ENCODE measurements at regions not wholly inside any gene's neighbourhood (a gene's known extent, or its start where the extent isn't known, plus 50 kb on each side); places are given as distances from the start of the nearest gene placed in this dataset.

DNA sequence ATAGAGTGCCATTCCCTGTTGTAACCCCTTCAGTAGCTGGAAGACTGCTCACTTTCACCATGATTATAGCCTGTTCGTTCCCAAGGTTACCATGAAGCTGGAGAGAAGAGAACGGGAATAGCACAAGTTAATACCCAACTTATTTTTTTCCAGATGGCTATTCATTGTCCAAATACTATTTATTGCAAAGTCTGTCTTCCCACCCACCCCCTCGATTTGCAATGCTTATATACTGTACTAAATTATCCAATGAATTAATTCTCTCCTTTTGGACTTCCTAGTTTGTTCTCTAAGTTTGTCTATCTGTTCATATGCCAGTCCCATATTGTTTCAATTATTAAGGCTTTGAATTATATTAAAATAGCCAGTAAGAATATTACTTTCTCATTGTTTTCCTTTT is 231.0 kb downstream of the RAB11FIP4 start:
- TF ChIP-seq EZH2 (optimal IDR thresholded peaks at IDR 0.05; ENCODE audit: low read depth, low read length) = no peak
- TF ChIP-seq, protein P1, sequence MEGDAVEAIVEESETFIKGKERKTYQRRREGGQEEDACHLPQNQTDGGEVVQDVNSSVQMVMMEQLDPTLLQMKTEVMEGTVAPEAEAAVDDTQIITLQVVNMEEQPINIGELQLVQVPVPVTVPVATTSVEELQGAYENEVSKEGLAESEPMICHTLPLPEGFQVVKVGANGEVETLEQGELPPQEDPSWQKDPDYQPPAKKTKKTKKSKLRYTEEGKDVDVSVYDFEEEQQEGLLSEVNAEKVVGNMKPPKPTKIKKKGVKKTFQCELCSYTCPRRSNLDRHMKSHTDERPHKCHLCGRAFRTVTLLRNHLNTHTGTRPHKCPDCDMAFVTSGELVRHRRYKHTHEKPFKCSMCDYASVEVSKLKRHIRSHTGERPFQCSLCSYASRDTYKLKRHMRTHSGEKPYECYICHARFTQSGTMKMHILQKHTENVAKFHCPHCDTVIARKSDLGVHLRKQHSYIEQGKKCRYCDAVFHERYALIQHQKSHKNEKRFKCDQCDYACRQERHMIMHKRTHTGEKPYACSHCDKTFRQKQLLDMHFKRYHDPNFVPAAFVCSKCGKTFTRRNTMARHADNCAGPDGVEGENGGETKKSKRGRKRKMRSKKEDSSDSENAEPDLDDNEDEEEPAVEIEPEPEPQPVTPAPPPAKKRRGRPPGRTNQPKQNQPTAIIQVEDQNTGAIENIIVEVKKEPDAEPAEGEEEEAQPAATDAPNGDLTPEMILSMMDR (IDR thresholded peaks at IDR 0.05; ENCODE audit: low read length) = no peak
